HCT116 (cell line): ENCODE measurements at regions not wholly inside any gene's neighbourhood (a gene's known extent, or its start where the extent isn't known, plus 50 kb on each side); places are given as distances from the start of the nearest gene placed in this dataset.

Source experiments
- ATAC-seq: fragments of 200-7000 bp; cut with Tn5 transposase; 2 replicates; pipeline ENCODE4 v1.9.1; 2020; ENCODE audit warnings: mild to moderate bottlenecking, moderate library complexity
- BruUV-seq: library from RNA; stranded (reverse); fragments of 400-500 nt; replicated peaks from 2 replicates; lab custom pipeline; 2021; lab: Mats Ljungman, UMichigan
- CTCF ChIA-PET: fragments of 300-600 bp; sonication (Branson Sonifier 250); formaldehyde crosslinking; loops from one replicate; lab custom pipeline; 2021; ENCODE audit warnings: antibody characterized with exemption; lab: Charles Lee
- POLR2A ChIA-PET: fragments of 300-600, 350-600 bp; sonication (Branson Sonifier 250); formaldehyde crosslinking; loops from one replicate; lab custom pipeline; 2021; ENCODE audit warnings: antibody characterized with exemption; lab: Charles Lee
- RAD21 ChIA-PET, 2 experiments: fragments of 300-600 bp; sonication (Branson Sonifier 250); formaldehyde crosslinking; loops; one replicate each; lab custom pipeline; 2023; ENCODE audit warnings: low total read pairs in 2 of 2; ENCODE audit not compliant: uncharacterized antibody in 2 of 2, unreplicated experiment in 2 of 2, low non-redundant PET in 1 of 2; lab: Charles Lee
- DNase-seq: peaks from one replicate; pipeline ENCODE4 v3.0.0-alpha.2; 2010; ENCODE audit warnings: low read depth, low spot score
- H2AFZ ChIP-seq: fragments of 200-600 bp; shearing (Covaris generic), sonication (generic); 2 replicates; pipeline ENCODE4 v1.6.1; 2017; ENCODE audit warnings: low read depth, mixed run types, mixed read lengths, antibody characterized with exemption, low read length; ENCODE audit not compliant: poor library complexity, severe bottlenecking
- H3K27ac ChIP-seq: 2 replicates; pipeline ENCODE4 v1.5.1; 2012; ENCODE audit warnings: low read depth, low read length
- H3K27me3 ChIP-seq: fragments of 200-600 bp; sonication (generic); 2 replicates; pipeline ENCODE4 v1.6.1; 2016; ENCODE audit warnings: mixed run types, low read length, mixed read lengths; ENCODE audit not compliant: insufficient read depth
- H3K36me3 ChIP-seq, 2 experiments: fragments of 200-500 bp in 1 of 2; fragments of 200-600 bp in 1 of 2; sonication (Bioruptor generic) in 1 of 2; sonication (generic) in 1 of 2; 2 replicates each; pipeline versions ENCODE4 v1.5.1 to v1.6.1; 2014 to 2016; ENCODE audit warnings: low read length in 2 of 2, inconsistent platforms in 1 of 2, mixed read lengths in 1 of 2, mixed run types in 1 of 2; ENCODE audit not compliant: insufficient read depth in 2 of 2, control insufficient read depth in 1 of 2
- H3K4me1 ChIP-seq, 2 experiments: fragments of 200-600 bp in 1 of 2; sonication (generic) in 1 of 2; 2 replicates each; pipeline versions ENCODE4 v1.5.1 to v1.6.1; 2012 to 2017; ENCODE audit warnings: low read length in 2 of 2, inconsistent platforms in 1 of 2, mild to moderate bottlenecking in 1 of 2, mixed read lengths in 1 of 2, mixed run types in 1 of 2, moderate library complexity in 1 of 2; ENCODE audit not compliant: insufficient read depth in 2 of 2, control insufficient read depth in 1 of 2
- H3K4me2 ChIP-seq: fragments of 200-600 bp; sonication (generic); 2 replicates; pipeline ENCODE4 v1.6.1; 2017; ENCODE audit warnings: mixed run types, low read length, mixed read lengths
- H3K4me3 ChIP-seq, 2 experiments: fragments of 200-600 bp in 1 of 2; sonication (generic) in 1 of 2; replicated peaks in 1 of 2; 2 replicates each; pipeline ENCODE4 v1.5.1; 2011 to 2016; ENCODE audit warnings: low read length in 2 of 2, control low read depth in 1 of 2, low read depth in 1 of 2, mild to moderate bottlenecking in 1 of 2, mixed read lengths in 1 of 2, mixed run types in 1 of 2
- H3K79me2 ChIP-seq: fragments of 200-600 bp; sonication (generic); 2 replicates; pipeline ENCODE4 v1.6.1; 2017; ENCODE audit warnings: mild to moderate bottlenecking, mixed run types, low read length, moderate library complexity, mixed read lengths; ENCODE audit not compliant: insufficient read depth
- H3K9ac ChIP-seq: fragments of 200-600 bp; sonication (generic); 2 replicates; pipeline ENCODE4 v1.6.1; 2016; ENCODE audit warnings: low read length, mixed read lengths
- H3K9me2 ChIP-seq: fragments of 200-600 bp; sonication (generic), shearing (Covaris generic); 2 replicates; pipeline ENCODE4 v1.6.1; 2017; ENCODE audit warnings: mixed run types, mild to moderate bottlenecking, moderate library complexity; ENCODE audit not compliant: insufficient read depth
- H3K9me3 ChIP-seq, 2 experiments: fragments of 200-500 bp in 1 of 2; fragments of 200-600 bp in 1 of 2; sonication (Bioruptor generic) in 1 of 2; sonication (generic) in 1 of 2; 2 replicates each; pipeline ENCODE4 v1.6.1; 2014 to 2017; ENCODE audit warnings: low read length in 2 of 2, mixed read lengths in 2 of 2, inconsistent platforms in 1 of 2, low read depth in 1 of 2, mild to moderate bottlenecking in 1 of 2, mixed run types in 1 of 2, moderate library complexity in 1 of 2; ENCODE audit not compliant: control insufficient read depth in 1 of 2, insufficient read depth in 1 of 2
- H4K20me1 ChIP-seq: fragments of 200-600 bp; sonication (generic), shearing (Covaris generic); 2 replicates; pipeline ENCODE4 v1.6.1; 2017; ENCODE audit warnings: mixed run types, mild to moderate bottlenecking, moderate library complexity; ENCODE audit not compliant: insufficient read depth
- ATF3 ChIP-seq: IDR thresholded peaks from 2 replicates; pipeline ENCODE4 v1.6.1; 2012
- CBX3 ChIP-seq: IDR thresholded peaks from 2 replicates; pipeline ENCODE4 v1.6.1; 2012; ENCODE audit warnings: low read depth
- CEBPB ChIP-seq: IDR thresholded peaks from 2 replicates; pipeline ENCODE4 v1.6.1; 2012; ENCODE audit warnings: low read depth
- CTCF ChIP-seq, 3 experiments: fragments of 200-600 bp in 1 of 3; sonication (generic) in 1 of 3; IDR thresholded peaks in 2 of 3; conservative IDR thresholded peaks in 1 of 3; 2 replicates each; pipeline ENCODE4 v1.5.1; 2012 to 2017; ENCODE audit warnings: low read depth in 2 of 3, low read length in 2 of 3, antibody characterized with exemption in 1 of 3, borderline replicate concordance in 1 of 3, control low read depth in 1 of 3, mild to moderate bottlenecking in 1 of 3, mixed read lengths in 1 of 3, mixed run types in 1 of 3, moderate library complexity in 1 of 3; ENCODE audit not compliant: insufficient read depth in 1 of 3
- EZH2phosphoT487 ChIP-seq: fragments of 200-600 bp; IDR thresholded peaks from 2 replicates; pipeline ENCODE4 v1.6.1; 2018; ENCODE audit warnings: antibody characterized with exemption, borderline replicate concordance
- JUND ChIP-seq: IDR thresholded peaks from 2 replicates; pipeline ENCODE4 v1.6.1; 2012
- RAD21 ChIP-seq: IDR thresholded peaks from 2 replicates; pipeline ENCODE4 v1.6.1; 2012; ENCODE audit warnings: low read depth, mild to moderate bottlenecking
- SRF ChIP-seq: IDR thresholded peaks from 2 replicates; pipeline ENCODE4 v1.6.1; 2012; ENCODE audit warnings: low read depth
- TCF7L2 ChIP-seq: IDR thresholded peaks from 2 replicates; pipeline ENCODE4 v1.7.0; 2011; ENCODE audit warnings: borderline replicate concordance, inconsistent platforms; ENCODE audit not compliant: insufficient read depth, insufficient read length; ENCODE audit errors: extremely low read depth
- YY1 ChIP-seq: IDR thresholded peaks from 2 replicates; pipeline ENCODE4 v1.6.1; 2011; ENCODE audit warnings: low read length, low read depth, moderate library complexity, mild to moderate bottlenecking; ENCODE audit not compliant: insufficient replicate concordance; ENCODE audit errors: extremely low read depth
- ZFX ChIP-seq: fragments of 450-650 bp; IDR thresholded peaks from 2 replicates; pipeline ENCODE4 v1.6.1; 2017
- ZNF274 ChIP-seq: fragments of 200-500 bp; sonication (Bioruptor generic); IDR thresholded peaks from 2 replicates; pipeline ENCODE4 v1.6.1; 2014; ENCODE audit warnings: mild to moderate bottlenecking, low read depth, low read length, inconsistent platforms
- intact Hi-C: fragments of 100-400 bp; cut with micrococcal nuclease; formaldehyde crosslinking; loops from 2 replicates; pipeline ENCODE4 v1.10.0; 2022

- Histone ChIP-seq H3K36me3 (no peaks in the 10 kb centered on the region), H3K4me1 (no peaks in the 10 kb centered on the region), H4K20me1 (no peaks in the 10 kb centered on the region), H2AFZ (no peak overlapping the region), H3K9ac (no peak overlapping the region), H3K4me3 (no peak overlapping the region), H3K4me2 (no peak overlapping the region), H3K27me3 (0 out of 2 replicates have a peak, but pooled peaks cover 7% of the 10 kb centered on the region), H3K27ac (no peak overlapping the region), H3K9me3 (no peaks in the 10 kb centered on the region), H3K79me2 (no peaks in the 10 kb centered on the region), H3K9me2 (no peaks in the 10 kb centered on the region)
- POLR2A ChIA-PET: no interaction called here
- DNase-seq (no peak), ATAC-seq (no peak)
- TF ChIP-seq YY1: no peak
- TF ChIP-seq ATF3: no peak
- no peak for TF ChIP-seq TCF7L2
- TF ChIP-seq SRF: no peak
- TF ChIP-seq ZFX: no peak
- TF ChIP-seq RAD21: no peak
- no peak for TF ChIP-seq CTCF (IDR thresholded peaks at IDR 0.05 in 2 of 3, conservative IDR thresholded peaks at IDR 0.05 in 1 of 3; ENCODE audit: borderline replicate concordance in 1 of 3, insufficient read depth in 1 of 3, low read depth in 2 of 3, low read length in 2 of 3)
- TF ChIP-seq CBX3: no peak
- no peak for TF ChIP-seq JUND
- TF ChIP-seq CEBPB: no peak
- no peak for TF ChIP-seq EZH2phosphoT487
- no peak for TF ChIP-seq ZNF274
- CTCF ChIA-PET: no interaction called here
- RAD21 ChIA-PET: no interaction called here
- intact Hi-C loops: no loop called here
- BruUV-seq: no TSS peak
Observed at GRCh38 chr22:20653795-20654342, 120.0 kb upstream of the SERPIND1 start.
